Thymus (tissue), 11 donors: ENCODE measurements at regions not wholly inside any gene's neighbourhood (a gene's known extent, or its start where the extent isn't known, plus 50 kb on each side); places are given as distances from the start of the nearest gene placed in this dataset.

Experiments used
- DNase-seq, 9 donors: peaks; one replicate each; pipeline ENCODE4 v3.0.0-alpha.2; 2013; ENCODE audit warnings: low spot score in 9 of 9, low read depth in 6 of 9, missing footprints in 1 of 9
- H3K27ac ChIP-seq, 2 donors: one replicate each; pipeline ENCODE4 v1.5.1; 2013; ENCODE audit warnings: control low read depth in 1 of 2, low read depth in 1 of 2, low read length in 1 of 2, mild to moderate bottlenecking in 1 of 2, moderate library complexity in 1 of 2
- H3K27me3 ChIP-seq, 2 donors: one replicate each; pipeline ENCODE4 v1.5.1; 2013; ENCODE audit warnings: low read length in 1 of 2; ENCODE audit not compliant: control insufficient read depth in 2 of 2, insufficient read depth in 1 of 2
- H3K36me3 ChIP-seq, 2 donors: one replicate each; pipeline ENCODE4 v1.5.1; 2013; ENCODE audit warnings: low read length in 1 of 2, mild to moderate bottlenecking in 1 of 2, moderate library complexity in 1 of 2; ENCODE audit not compliant: control insufficient read depth in 2 of 2, insufficient read depth in 2 of 2
- H3K4me1 ChIP-seq, 2 donors: one replicate each; pipeline ENCODE4 v1.5.1; 2013; ENCODE audit warnings: low read length in 2 of 2; ENCODE audit not compliant: control insufficient read depth in 2 of 2, insufficient read depth in 2 of 2
- H3K4me3 ChIP-seq, 2 donors: one replicate each; pipeline ENCODE4 v1.5.1; 2013; ENCODE audit warnings: low read length in 2 of 2, control low read depth in 1 of 2, mild to moderate bottlenecking in 1 of 2
- H3K9me3 ChIP-seq, 2 donors: one replicate each; pipeline ENCODE4 v1.5.1; 2013; ENCODE audit warnings: low read length in 1 of 2, mild to moderate bottlenecking in 1 of 2; ENCODE audit not compliant: control insufficient read depth in 2 of 2, insufficient read depth in 1 of 2
- WGBS: extraction: QIAGEN DNeasy Blood & Tissue Kit; methylation state at CpG from one replicate; pipeline ENCODE4 v1.1.7; 2013; 5-methylcytosine and 5-hydroxymethylcytosine counted together
- donor health status: healthy.

DNA sequence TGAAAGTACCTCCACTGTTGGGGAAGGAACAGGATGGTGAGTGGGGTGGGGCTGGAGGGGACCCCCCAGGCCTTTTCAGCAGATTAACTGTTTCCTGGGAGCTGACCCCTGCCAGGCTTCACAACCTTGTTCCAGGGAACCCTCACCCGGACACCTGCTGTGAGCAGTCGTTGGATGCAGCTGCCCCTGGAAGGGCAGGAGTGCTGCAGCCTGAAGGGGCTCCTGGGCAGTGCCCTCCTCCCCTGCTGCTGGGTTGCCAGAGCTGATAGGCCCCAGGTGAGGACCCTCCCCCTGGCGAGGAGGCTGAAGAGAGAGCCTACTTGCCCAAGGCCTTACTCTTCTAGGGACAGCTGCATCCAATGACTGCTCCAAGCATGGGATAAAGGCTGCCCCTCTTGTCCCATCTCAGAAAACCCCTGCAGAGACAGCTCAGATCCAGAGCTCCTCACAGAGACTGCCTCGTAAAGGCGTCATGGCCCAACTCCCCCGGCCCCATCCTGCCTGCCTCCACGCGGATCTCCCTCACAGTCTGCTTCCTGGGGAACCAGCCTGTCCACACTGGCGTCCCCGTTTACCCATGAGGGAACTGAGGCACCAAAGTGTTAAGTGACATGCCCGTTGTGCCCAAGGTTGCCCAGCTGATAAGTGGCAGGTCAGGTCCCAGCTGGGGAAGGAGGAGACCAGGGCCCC, 193.4 kb upstream of the LINGO1 start:
- Histone ChIP-seq H3K4me1 (peaks cover 0 to 11% of the 10 kb centered on the region in 2 donors), H3K4me3 (no peak overlapping the region), H3K27ac (no peak overlapping the region), H3K36me3 (no peaks in the 10 kb centered on the region), H3K27me3 (peaks cover 12 to 24% of the 10 kb centered on the region in 2 donors), H3K9me3 (no peaks in the 10 kb centered on the region)
- 92% methylated on average over 11 of the region's 11 CpGs for WGBS
- no peak for DNase-seq

DNA sequence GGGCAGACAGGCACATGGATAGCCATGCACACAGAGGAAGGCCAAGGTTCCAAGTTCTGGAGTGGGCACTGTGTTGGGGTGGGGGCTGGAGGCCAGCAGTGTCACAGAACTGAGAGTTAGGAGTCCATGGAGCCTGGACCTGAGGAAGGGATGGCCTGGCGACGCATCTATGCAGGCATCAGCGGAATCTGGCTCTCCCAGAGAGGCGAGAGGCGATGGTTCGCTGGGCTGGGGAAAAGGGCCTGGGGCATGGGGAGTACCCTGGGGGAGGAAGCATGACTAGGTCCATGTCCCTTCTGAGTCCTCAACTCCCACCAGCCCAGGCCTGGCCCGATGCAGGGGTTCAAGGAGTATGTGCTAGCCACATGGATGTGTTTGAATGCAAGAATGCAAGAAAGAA, 192.8 kb upstream of the LINGO1 start:
- 97% methylated on average over 7 of the region's 7 CpGs for WGBS
- Histone ChIP-seq H3K27me3 (peaks cover 18 to 30% of the 10 kb centered on the region in 2 donors), H3K4me3 (no peak overlapping the region), H3K36me3 (no peaks in the 10 kb centered on the region), H3K27ac (no peak overlapping the region), H3K9me3 (no peaks in the 10 kb centered on the region), H3K4me1 (peaks cover 0 to 9% of the 10 kb centered on the region in 2 donors)
- DNase-seq = no peak

DNA sequence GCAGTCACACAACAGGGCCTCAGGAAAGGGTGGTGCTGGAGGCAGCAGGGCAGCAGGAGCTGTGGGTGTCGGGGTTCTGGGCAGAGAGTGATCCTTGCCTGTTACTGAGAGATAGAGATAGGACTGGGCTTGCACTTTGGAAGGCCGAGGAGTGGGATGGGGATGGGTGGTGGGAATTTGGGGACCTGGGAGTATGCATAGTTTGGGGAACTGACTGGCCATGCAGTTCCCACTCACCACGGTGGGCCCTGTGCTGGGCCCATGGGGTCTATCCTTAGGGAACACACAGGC, 192.5 kb upstream of the LINGO1 start:
- Histone ChIP-seq H3K9me3 (no peaks in the 10 kb centered on the region), H3K27ac (no peak overlapping the region), H3K36me3 (no peaks in the 10 kb centered on the region), H3K27me3 (peaks cover 21 to 34% of the 10 kb centered on the region in 2 donors), H3K4me3 (no peak overlapping the region), H3K4me1 (peaks cover 0 to 6% of the 10 kb centered on the region in 2 donors)
- DNase-seq = no peak
- 91% methylated on average over 3 of the region's 3 CpGs for WGBS

DNA sequence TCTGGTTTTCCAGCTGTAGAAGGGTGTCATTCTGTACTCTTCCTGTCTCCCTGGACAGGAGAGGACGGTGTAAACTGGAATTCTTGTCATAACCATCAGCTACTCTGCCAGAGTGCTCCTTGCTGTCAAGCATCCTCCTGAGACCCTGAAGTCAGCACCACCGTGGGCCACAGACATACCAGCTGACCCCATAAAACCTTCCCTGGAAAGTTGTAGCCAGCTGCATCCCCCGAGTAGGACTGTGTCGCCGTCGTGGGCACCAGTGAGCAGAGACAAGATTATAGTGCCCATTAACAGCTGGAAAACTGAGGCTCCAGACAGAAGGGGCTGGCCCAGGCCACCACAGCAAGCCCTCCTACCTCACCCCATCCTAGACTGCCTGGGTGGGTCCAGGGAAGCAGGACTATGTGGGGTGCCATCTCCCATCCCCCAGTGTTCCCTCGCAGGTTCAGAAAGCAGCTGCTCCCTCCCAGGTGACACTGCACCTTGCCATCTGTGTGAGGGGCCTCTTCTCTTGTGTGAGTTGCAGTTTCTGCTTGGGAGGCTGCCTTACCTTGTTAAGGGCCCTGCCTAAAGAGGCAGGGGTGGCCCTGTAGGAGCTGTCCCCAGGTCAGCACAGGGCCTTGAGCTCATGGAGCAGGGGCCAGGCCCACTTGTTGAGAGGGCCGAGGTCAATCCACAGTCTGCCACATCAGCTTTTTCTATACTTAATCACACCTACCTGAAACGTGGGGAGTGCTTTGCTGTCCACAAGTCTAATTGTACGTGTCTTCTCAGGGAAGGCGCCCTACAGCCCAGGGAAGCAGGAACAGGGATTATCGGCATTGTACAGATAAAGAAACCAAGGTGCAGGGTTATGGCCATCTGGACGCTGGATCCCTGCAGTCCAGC, 191.9 kb upstream of the LINGO1 start:
- H3K36me3 ChIP-seq = no peaks in the 10 kb centered on the region
- no peaks in the 10 kb centered on the region for H3K4me1 ChIP-seq
- H3K27me3 ChIP-seq = peaks cover 27 to 39% of the 10 kb centered on the region in 2 donors
- no peaks in the 10 kb centered on the region for H3K9me3 ChIP-seq
- no peak for DNase-seq
- no peak overlapping the region for H3K4me3 ChIP-seq
- no peak overlapping the region for H3K27ac ChIP-seq
- 93% methylated on average over 13 of the region's 13 CpGs for WGBS

DNA sequence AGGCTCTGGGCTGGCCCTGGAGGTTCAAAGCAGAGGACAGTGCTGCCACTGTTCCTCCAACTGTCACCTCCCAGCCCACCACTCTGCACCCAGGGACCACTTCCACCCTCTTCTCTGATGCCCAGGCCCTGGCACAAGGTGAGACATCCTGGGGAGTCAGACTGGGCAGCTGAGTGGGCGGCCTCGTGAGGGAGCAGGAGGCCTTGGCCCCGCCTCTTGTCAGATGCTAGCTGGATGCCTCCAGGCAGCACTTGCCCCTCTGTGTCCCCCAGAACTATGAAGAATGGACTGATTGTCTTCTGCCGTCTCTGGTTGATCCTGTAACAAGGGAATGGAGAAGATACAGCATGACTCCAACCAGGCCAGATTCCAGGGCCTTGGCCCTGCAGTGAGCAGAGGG, 191.0 kb upstream of the LINGO1 start:
- peaks cover 36 to 46% of the 10 kb centered on the region in 2 donors for H3K27me3 ChIP-seq
- no peaks in the 10 kb centered on the region for H3K9me3 ChIP-seq
- H3K4me3 ChIP-seq = no peak overlapping the region
- DNase-seq = no peak
- WGBS = 91% methylated on average over 4 of the region's 4 CpGs
- H3K36me3 ChIP-seq = no peaks in the 10 kb centered on the region
- H3K27ac ChIP-seq = no peak overlapping the region
- H3K4me1 ChIP-seq = no peaks in the 10 kb centered on the region

DNA sequence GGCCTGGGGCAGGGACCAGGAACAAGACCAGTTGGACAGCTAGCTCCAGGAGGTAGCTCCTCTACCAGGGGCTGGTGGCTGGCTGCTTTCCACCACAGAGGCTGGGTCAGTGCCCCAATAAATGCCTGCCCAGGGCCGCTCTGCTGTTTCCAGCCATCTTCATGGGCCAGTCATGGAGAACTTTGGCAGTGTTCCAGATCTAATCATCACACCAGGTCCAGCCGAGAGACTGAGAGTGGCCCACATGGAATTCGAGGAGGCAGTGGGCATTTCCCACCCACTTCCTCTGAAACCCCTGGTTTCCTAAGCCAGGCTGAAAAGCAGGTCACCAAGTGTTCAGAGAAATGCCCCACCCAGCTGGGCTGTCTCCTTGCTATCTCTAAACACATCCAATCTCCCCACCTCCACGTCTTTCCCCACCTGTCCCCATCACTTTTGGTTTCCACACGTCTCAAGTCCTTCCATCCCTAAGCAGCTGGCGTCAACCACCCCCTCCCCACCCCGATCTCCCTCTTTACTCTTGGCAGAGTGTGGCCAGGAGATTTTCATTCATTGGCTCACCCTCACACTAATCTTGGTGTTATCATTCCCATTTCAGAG, 190.0 kb upstream of the LINGO1 start:
- no peak for DNase-seq
- WGBS = 87% methylated on average over 7 of the region's 7 CpGs
- Histone ChIP-seq H3K27me3 (peaks cover 46 to 56% of the 10 kb centered on the region in 2 donors), H3K9me3 (no peaks in the 10 kb centered on the region), H3K4me1 (no peaks in the 10 kb centered on the region), H3K36me3 (no peaks in the 10 kb centered on the region), H3K4me3 (no peak overlapping the region), H3K27ac (no peak overlapping the region)

DNA sequence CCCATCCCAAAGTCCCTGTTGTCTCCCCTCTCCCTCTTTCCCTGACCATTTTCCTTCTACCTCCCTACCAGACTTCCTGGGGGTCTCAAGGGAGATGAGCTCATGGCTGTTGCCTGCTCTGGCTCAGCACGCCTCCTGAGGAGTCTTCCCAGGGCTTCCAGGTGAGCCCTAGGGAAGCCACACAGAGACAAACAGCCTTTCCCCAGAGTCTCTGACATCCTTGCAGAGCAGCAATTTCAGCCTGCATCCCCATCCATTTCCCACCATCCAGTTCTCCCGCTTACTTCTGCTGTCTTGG, 189.2 kb upstream of the LINGO1 start:
- Histone ChIP-seq H3K36me3 (no peaks in the 10 kb centered on the region), H3K27ac (no peak overlapping the region), H3K27me3 (peaks cover 52 to 65% of the 10 kb centered on the region in 2 donors), H3K9me3 (no peaks in the 10 kb centered on the region), H3K4me3 (no peak overlapping the region), H3K4me1 (no peaks in the 10 kb centered on the region)
- no peak for DNase-seq
- WGBS = 96% methylated on average over 2 of the region's 2 CpGs

DNA sequence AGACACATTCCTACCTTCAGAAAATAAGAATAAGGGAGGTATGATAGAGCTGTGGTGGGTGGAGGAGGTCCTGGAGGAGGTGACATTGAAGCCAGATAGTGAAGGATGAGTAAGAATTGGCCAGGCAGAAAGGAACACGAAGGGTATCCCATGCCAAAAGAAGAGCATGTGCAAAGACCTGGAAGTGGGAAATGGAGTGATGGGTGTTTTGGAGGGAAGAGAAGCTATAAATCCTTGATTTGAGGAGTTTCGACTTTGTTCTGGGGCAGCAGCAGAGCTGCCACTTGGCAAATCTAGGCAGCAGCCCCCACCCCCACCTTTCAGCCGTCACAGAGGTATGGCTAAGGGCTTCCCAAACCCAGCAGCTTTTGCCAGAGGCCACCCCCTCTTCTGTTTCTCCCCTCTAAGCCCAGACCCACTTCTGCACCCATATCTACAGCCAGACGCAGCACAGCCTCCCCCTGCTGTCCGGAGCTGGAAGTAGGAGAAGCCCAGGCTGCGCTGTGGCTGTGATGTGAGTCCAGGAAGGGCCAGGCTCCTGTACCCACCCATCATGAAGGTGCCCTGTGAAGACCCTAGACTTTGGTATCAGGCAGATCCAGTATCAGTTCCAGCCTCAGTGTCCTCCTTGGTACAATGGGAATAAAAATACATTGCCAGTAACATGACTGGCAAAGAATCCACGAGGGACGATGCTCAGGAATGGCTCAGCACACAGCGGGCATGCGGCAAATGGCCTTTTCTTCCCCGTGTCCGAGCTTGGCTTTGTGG, 188.7 kb upstream of the LINGO1 start:
- Histone ChIP-seq H3K4me3 (no peak overlapping the region), H3K36me3 (no peaks in the 10 kb centered on the region), H3K9me3 (no peaks in the 10 kb centered on the region), H3K4me1 (no peaks in the 10 kb centered on the region), H3K27me3 (peaks cover 52 to 70% of the 10 kb centered on the region in 2 donors), H3K27ac (no peak overlapping the region)
- 52% methylated on average over 12 of the region's 12 CpGs for WGBS
- DNase-seq = peak in 3 of 9 donors; percentile 19 to 48 (median 39)
